Liver (tissue), 8 donors: ENCODE measurements at regions not wholly inside any gene's neighbourhood (a gene's known extent, or its start where the extent isn't known, plus 50 kb on each side); places are given as distances from the start of the nearest gene placed in this dataset.

Source experiments
- DNase-seq: peaks from one replicate; pipeline ENCODE4 v3.0.0-alpha.2; 2017; ENCODE audit warnings: low spot score
- H3K27ac ChIP-seq, 2 donors: one replicate each; pipeline ENCODE4 v1.7.0; 2013; ENCODE audit warnings: inconsistent platforms in 2 of 2, low read length in 2 of 2, control low read depth in 1 of 2, low read depth in 1 of 2, mild to moderate bottlenecking in 1 of 2
- H3K27me3 ChIP-seq, 4 donors: one replicate each; pipeline versions ENCODE4 v1.6.1 to v1.7.0; 2013; ENCODE audit warnings: low read length in 3 of 4, inconsistent platforms in 1 of 4, mild to moderate bottlenecking in 1 of 4, moderate library complexity in 1 of 4; ENCODE audit not compliant: control insufficient read depth in 4 of 4, insufficient read depth in 4 of 4
- H3K36me3 ChIP-seq, 4 donors: one replicate each; pipeline versions ENCODE4 v1.6.1 to v1.7.0; 2013; ENCODE audit warnings: low read length in 3 of 4, mild to moderate bottlenecking in 3 of 4, low read depth in 1 of 4, moderate library complexity in 1 of 4; ENCODE audit not compliant: control insufficient read depth in 4 of 4, insufficient read depth in 3 of 4
- H3K4me1 ChIP-seq, 4 donors: one replicate each; pipeline versions ENCODE4 v1.6.1 to v1.7.0; 2013; ENCODE audit warnings: low read length in 3 of 4, mild to moderate bottlenecking in 3 of 4, moderate library complexity in 1 of 4; ENCODE audit not compliant: control insufficient read depth in 4 of 4, insufficient read depth in 4 of 4
- H3K4me3 ChIP-seq, 3 donors: one replicate each; pipeline versions ENCODE4 v1.6.1 to v1.7.0; 2013; ENCODE audit warnings: low read length in 3 of 3, control low read depth in 1 of 3, low read depth in 1 of 3, mild to moderate bottlenecking in 1 of 3
- H3K9ac ChIP-seq, 2 donors: one replicate each; pipeline ENCODE4 v1.7.0; 2013; ENCODE audit warnings: low read length in 2 of 2, mild to moderate bottlenecking in 2 of 2, moderate library complexity in 2 of 2, control low read depth in 1 of 2, low read depth in 1 of 2
- H3K9me3 ChIP-seq, 4 donors: one replicate each; pipeline versions ENCODE4 v1.6.1 to v1.7.0; 2013; ENCODE audit warnings: low read length in 3 of 4; ENCODE audit not compliant: control insufficient read depth in 4 of 4
- EGR1 ChIP-seq, 2 donors: IDR thresholded peaks; 2 replicates each; pipeline ENCODE4 v1.6.1; 2016 to 2018; ENCODE audit warnings: antibody characterized with exemption in 2 of 2, low read depth in 2 of 2
- FOXA1 ChIP-seq: IDR thresholded peaks from 2 replicates; pipeline ENCODE4 v1.6.1; 2016; ENCODE audit warnings: antibody characterized with exemption
- FOXA2 ChIP-seq: IDR thresholded peaks from 2 replicates; pipeline ENCODE4 v1.6.1; 2016; ENCODE audit warnings: antibody characterized with exemption
- GABPA ChIP-seq, 2 donors: IDR thresholded peaks in 1 of 2; conservative IDR thresholded peaks in 1 of 2; 2 replicates each; pipeline ENCODE4 v1.6.1; 2016; ENCODE audit warnings: antibody characterized with exemption in 2 of 2, mild to moderate bottlenecking in 1 of 2, moderate library complexity in 1 of 2
- JUND ChIP-seq, 2 donors: IDR thresholded peaks; 2 replicates each; pipeline ENCODE4 v1.6.1; 2016; ENCODE audit warnings: antibody characterized with exemption in 2 of 2
- RAD21 ChIP-seq, 2 donors: IDR thresholded peaks; 2 replicates each; pipeline ENCODE4 v1.6.1; 2016; ENCODE audit warnings: antibody characterized with exemption in 2 of 2, mild to moderate bottlenecking in 2 of 2
- REST ChIP-seq: IDR thresholded peaks from 2 replicates; pipeline ENCODE4 v1.6.1; 2016; ENCODE audit warnings: antibody characterized with exemption, mild to moderate bottlenecking
- SP1 ChIP-seq: IDR thresholded peaks from 2 replicates; pipeline ENCODE4 v1.6.1; 2018; ENCODE audit warnings: antibody characterized with exemption, mild to moderate bottlenecking
- TAF1 ChIP-seq: conservative IDR thresholded peaks from 2 replicates; pipeline ENCODE4 v1.6.1; 2016; ENCODE audit warnings: antibody characterized with exemption, mild to moderate bottlenecking
- YY1 ChIP-seq: IDR thresholded peaks from 2 replicates; pipeline ENCODE4 v1.6.1; 2016; ENCODE audit warnings: antibody characterized with exemption, mild to moderate bottlenecking
- WGBS: extraction: QIAGEN DNeasy Blood & Tissue Kit; methylation state at CpG from one replicate; pipeline ENCODE4 v1.1.7; 2013; 5-methylcytosine and 5-hydroxymethylcytosine counted together
- TF ChIP-seq, protein P1 (sequence below): IDR thresholded peaks from 2 replicates; pipeline ENCODE4 v1.6.1; 2016; ENCODE audit warnings: antibody characterized with exemption
- TF ChIP-seq, protein P2 (sequence below): IDR thresholded peaks from 2 replicates; pipeline ENCODE4 v1.6.1; 2016; ENCODE audit warnings: antibody characterized with exemption
- TF ChIP-seq, protein P3 (sequence below): fragments of 150-350 bp; IDR thresholded peaks from 2 replicates; pipeline ENCODE4 v1.5.1; 2017; ENCODE audit warnings: improper control_type of control experiment, low read depth, low read length; ENCODE audit not compliant: missing input control
- donor health status: healthy.
- donor health status: healthy.
- donor health status: healthy.
- donor health status: healthy.
- donor health status: healthy.

GRCh38 chr16:73735954-73736353, 560.7 kb upstream of the PSMD7 start:
- Histone ChIP-seq H3K36me3 (no peaks in the 10 kb centered on the region), H3K9me3 (peaks cover 0 to 2% (median 0%) of the 10 kb centered on the region in 4 donors), H3K4me3 (no peak overlapping the region), H3K9ac (no peak overlapping the region), H3K27ac (no peak overlapping the region), H3K27me3 (no peaks in the 10 kb centered on the region), H3K4me1 (no peaks in the 10 kb centered on the region)
- DNase-seq = no peak
- no peak for TF ChIP-seq JUND (IDR thresholded peaks at IDR 0.05)
- TF ChIP-seq GABPA (IDR thresholded peaks at IDR 0.05 in 1 of 2, conservative IDR thresholded peaks at IDR 0.05 in 1 of 2) = no peak
- TF ChIP-seq YY1 = no peak
- no peak for TF ChIP-seq RAD21 (IDR thresholded peaks at IDR 0.05)
- TF ChIP-seq TAF1 = no peak
- no peak for TF ChIP-seq FOXA2
- 91% methylated on average over 1 of the region's 1 CpG for WGBS

DNA sequence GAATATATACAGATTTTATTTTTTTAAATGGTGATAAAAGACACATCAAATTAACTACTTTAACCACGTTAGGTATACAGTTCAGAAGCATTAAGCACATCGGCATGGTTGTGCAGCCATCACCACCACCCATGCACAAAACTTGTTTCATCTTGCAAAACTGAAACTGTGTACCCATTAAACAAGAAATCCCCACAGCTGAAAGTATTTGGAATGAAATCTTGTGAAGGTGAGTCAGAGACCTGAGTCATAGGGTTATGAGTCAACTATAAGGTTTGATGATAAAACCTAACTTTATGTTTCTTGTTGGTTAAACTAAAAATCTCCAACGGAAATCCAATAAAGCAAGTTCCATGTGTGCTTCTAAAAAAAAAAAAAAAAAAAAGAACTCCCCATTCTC, 561.6 kb upstream of the PSMD7 start:
- no peaks in the 10 kb centered on the region for H3K27me3 ChIP-seq
- no peaks in the 10 kb centered on the region for H3K36me3 ChIP-seq
- H3K9ac ChIP-seq = no peak overlapping the region
- peaks cover 0 to 2% (median 0%) of the 10 kb centered on the region in 4 donors for H3K9me3 ChIP-seq
- DNase-seq = no peak
- no peak overlapping the region for H3K4me3 ChIP-seq
- TF ChIP-seq REST = no peak
- TF ChIP-seq YY1 = no peak
- TF ChIP-seq, protein P1, sequence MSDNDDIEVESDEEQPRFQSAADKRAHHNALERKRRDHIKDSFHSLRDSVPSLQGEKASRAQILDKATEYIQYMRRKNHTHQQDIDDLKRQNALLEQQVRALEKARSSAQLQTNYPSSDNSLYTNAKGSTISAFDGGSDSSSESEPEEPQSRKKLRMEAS = no peak
- TF ChIP-seq, protein P2, sequence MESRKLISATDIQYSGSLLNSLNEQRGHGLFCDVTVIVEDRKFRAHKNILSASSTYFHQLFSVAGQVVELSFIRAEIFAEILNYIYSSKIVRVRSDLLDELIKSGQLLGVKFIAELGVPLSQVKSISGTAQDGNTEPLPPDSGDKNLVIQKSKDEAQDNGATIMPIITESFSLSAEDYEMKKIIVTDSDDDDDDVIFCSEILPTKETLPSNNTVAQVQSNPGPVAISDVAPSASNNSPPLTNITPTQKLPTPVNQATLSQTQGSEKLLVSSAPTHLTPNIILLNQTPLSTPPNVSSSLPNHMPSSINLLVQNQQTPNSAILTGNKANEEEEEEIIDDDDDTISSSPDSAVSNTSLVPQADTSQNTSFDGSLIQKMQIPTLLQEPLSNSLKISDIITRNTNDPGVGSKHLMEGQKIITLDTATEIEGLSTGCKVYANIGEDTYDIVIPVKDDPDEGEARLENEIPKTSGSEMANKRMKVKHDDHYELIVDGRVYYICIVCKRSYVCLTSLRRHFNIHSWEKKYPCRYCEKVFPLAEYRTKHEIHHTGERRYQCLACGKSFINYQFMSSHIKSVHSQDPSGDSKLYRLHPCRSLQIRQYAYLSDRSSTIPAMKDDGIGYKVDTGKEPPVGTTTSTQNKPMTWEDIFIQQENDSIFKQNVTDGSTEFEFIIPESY = no peak
- no peak for TF ChIP-seq GABPA (IDR thresholded peaks at IDR 0.05 in 1 of 2, conservative IDR thresholded peaks at IDR 0.05 in 1 of 2)
- TF ChIP-seq JUND (IDR thresholded peaks at IDR 0.05) = no peak
- H3K4me1 ChIP-seq = no peaks in the 10 kb centered on the region
- H3K27ac ChIP-seq = no peak overlapping the region
- 79% methylated on average over 3 of the region's 3 CpGs for WGBS

DNA sequence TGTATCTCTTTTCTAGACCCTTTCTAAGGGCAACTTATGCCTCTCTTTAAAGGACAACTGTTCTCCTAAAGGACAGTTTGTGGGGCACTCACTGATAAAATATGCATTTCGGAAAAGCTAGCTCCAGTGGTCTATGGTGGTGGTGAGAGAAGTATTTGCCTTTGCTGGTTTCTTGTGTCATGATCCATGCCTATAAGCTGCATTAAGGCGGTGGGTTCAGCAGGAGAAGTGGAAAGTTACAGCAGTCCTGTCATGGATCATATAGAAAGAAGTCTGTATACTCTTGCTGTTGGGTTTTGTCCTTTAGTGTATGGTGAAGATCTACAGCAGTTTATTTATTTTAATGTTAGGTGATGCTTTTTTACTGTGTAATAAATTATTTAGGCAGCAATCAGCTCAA, 563.9 kb upstream of the PSMD7 start:
- Histone ChIP-seq H3K9me3 (no peaks in the 10 kb centered on the region), H3K4me3 (no peak overlapping the region), H3K9ac (no peak overlapping the region), H3K36me3 (no peaks in the 10 kb centered on the region), H3K27me3 (peaks cover 0 to 2% (median 0%) of the 10 kb centered on the region in 4 donors), H3K27ac (no peak overlapping the region), H3K4me1 (no peaks in the 10 kb centered on the region)
- WGBS = 92% methylated on average over 2 of the region's 2 CpGs
- DNase-seq = no peak
- TF ChIP-seq, protein P1 = no peak
- TF ChIP-seq, protein P2 = no peak
- TF ChIP-seq SP1 (no peak), FOXA1 (no peak), REST (no peak), FOXA2 (no peak), TAF1 (no peak), EGR1 (IDR thresholded peaks at IDR 0.05; ENCODE audit: low read depth in 2 of 2) (no peak)
- TF ChIP-seq, protein P3, sequence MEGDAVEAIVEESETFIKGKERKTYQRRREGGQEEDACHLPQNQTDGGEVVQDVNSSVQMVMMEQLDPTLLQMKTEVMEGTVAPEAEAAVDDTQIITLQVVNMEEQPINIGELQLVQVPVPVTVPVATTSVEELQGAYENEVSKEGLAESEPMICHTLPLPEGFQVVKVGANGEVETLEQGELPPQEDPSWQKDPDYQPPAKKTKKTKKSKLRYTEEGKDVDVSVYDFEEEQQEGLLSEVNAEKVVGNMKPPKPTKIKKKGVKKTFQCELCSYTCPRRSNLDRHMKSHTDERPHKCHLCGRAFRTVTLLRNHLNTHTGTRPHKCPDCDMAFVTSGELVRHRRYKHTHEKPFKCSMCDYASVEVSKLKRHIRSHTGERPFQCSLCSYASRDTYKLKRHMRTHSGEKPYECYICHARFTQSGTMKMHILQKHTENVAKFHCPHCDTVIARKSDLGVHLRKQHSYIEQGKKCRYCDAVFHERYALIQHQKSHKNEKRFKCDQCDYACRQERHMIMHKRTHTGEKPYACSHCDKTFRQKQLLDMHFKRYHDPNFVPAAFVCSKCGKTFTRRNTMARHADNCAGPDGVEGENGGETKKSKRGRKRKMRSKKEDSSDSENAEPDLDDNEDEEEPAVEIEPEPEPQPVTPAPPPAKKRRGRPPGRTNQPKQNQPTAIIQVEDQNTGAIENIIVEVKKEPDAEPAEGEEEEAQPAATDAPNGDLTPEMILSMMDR = no peak
